ENCODE measurements at regions not wholly inside any gene's neighbourhood (a gene's known extent, or its start where the extent isn't known, plus 50 kb on each side); places are given as distances from the start of the nearest gene placed in this dataset.

DNA sequence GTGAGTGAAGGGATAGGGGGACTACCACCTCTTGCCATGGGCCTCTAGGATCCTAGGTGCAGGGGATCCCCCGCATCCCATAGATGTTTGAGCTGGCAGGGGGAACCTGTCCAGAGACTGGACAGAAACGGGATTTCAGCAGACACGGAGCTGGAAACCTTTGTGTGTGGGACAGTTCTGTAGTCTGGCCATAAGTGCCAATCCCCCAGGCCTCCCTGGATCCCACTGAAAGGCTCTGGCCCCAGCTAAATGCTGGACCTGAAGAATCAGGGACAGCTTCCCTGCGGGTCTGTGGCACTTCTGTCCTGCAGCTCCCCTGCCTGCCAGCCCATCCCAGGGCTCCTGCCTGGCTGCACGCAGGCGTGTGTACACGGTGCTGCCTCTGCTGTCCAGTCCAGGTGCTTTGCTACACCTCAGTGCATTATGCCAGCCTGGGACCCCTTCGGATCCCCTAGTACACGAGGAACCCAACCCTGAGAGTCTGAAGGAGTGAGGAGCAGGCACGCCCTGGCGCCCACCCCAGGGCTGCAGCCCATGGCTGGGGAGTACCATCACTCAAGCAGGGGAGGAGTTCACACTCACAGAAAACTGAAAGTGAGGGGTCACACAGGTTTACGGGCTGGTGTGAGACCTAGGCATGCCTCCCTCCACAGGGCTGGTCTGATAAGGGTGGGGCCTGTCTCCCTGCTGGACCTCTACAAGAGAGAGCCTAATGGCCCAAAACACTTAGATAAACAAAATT lies 703.0 kb downstream of the ARAP2 start:
- Histone ChIP-seq H3K4me1 (ENCODE audit: control insufficient read depth in 1 of 2, insufficient read depth in 2 of 2, low read length in 2 of 2) (peaks cover 0 to 10% of the 10 kb centered on the region in 2 experiments; a peak in 2 of 4 replicates), H3K36me3 (ENCODE audit: control insufficient read depth in 1 of 2, insufficient read depth in 2 of 2, low read length in 2 of 2) (no peaks in the 10 kb centered on the region), H3K79me2 (ENCODE audit: insufficient read depth, low read length) (no peaks in the 10 kb centered on the region), H3K9me3 (ENCODE audit: control insufficient read depth in 1 of 2, insufficient read depth in 1 of 2, low read depth in 1 of 2, low read length in 2 of 2) (no peaks in the 10 kb centered on the region), H4K20me1 (ENCODE audit: insufficient read depth) (no peaks in the 10 kb centered on the region), H3K27ac (ENCODE audit: low read depth, low read length) (no peak overlapping the region), H3K9me2 (ENCODE audit: insufficient read depth) (no peaks in the 10 kb centered on the region), H2AFZ (ENCODE audit: low read depth, low read length, poor library complexity, severe bottlenecking) (no peak overlapping the region), H3K4me2 (ENCODE audit: low read length) (no peak overlapping the region), H3K27me3 (ENCODE audit: insufficient read depth, low read length) (no peaks in the 10 kb centered on the region), H3K4me3 (replicated peaks in 1 of 2; ENCODE audit: low read depth in 1 of 2, low read length in 2 of 2) (no peak overlapping the region), H3K9ac (ENCODE audit: low read length) (no peak overlapping the region)
- DNase-seq (ENCODE audit: low read depth, low spot score): no peak
- no peak for TF ChIP-seq SIN3A (IDR thresholded peaks at IDR 0.05; ENCODE audit: low read depth)
- no peak for TF ChIP-seq EGR1 (IDR thresholded peaks at IDR 0.05; ENCODE audit: low read depth)
- TF ChIP-seq, protein P1, sequence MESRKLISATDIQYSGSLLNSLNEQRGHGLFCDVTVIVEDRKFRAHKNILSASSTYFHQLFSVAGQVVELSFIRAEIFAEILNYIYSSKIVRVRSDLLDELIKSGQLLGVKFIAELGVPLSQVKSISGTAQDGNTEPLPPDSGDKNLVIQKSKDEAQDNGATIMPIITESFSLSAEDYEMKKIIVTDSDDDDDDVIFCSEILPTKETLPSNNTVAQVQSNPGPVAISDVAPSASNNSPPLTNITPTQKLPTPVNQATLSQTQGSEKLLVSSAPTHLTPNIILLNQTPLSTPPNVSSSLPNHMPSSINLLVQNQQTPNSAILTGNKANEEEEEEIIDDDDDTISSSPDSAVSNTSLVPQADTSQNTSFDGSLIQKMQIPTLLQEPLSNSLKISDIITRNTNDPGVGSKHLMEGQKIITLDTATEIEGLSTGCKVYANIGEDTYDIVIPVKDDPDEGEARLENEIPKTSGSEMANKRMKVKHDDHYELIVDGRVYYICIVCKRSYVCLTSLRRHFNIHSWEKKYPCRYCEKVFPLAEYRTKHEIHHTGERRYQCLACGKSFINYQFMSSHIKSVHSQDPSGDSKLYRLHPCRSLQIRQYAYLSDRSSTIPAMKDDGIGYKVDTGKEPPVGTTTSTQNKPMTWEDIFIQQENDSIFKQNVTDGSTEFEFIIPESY (IDR thresholded peaks at IDR 0.05; ENCODE audit: extremely low read depth, insufficient replicate concordance, low read length): no peak
- TF ChIP-seq, protein P2, sequence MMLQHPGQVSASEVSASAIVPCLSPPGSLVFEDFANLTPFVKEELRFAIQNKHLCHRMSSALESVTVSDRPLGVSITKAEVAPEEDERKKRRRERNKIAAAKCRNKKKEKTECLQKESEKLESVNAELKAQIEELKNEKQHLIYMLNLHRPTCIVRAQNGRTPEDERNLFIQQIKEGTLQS (IDR thresholded peaks at IDR 0.05): no peak
- TF ChIP-seq CEBPB (IDR thresholded peaks at IDR 0.05; ENCODE audit: low read depth): no peak
- TF ChIP-seq EZH2 (IDR thresholded peaks at IDR 0.05): no peak
- TF ChIP-seq TCF7L2 (IDR thresholded peaks at IDR 0.05; ENCODE audit: borderline replicate concordance, extremely low read depth, insufficient read depth, insufficient read length): no peak
- ChIA-PET RAD21 (ENCODE audit: low non-redundant PET in 1 of 2, low total read pairs in 2 of 2, uncharacterized antibody in 2 of 2, unreplicated experiment in 2 of 2) (no interaction called here), POLR2A (no interaction called here), CTCF (no interaction called here)
- intact Hi-C loops (cut with micrococcal nuclease): no loop called here
- no peak for ATAC-seq
- no TSS peak for BruUV-seq (replicated peaks)

DNA sequence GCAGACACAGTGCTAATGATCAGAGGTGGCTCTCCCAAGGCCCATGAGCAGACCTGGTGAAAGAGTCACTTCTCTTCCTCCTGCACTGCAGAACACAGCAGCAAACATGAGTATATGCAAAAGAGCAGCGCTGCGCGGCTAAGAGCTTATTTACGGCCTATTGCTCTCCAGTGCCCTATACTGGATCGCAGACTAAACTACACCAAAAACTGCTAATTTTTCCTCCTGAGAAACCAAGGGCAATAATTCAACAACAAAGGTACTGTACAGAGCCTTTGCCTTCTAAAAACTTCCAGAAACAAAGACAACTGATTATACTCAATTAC lies 702.5 kb downstream of the ARAP2 start:
- DNase-seq (ENCODE audit: low read depth, low spot score) (no peak), ATAC-seq (no peak)
- H3K36me3 ChIP-seq (ENCODE audit: control insufficient read depth in 1 of 2, insufficient read depth in 2 of 2, low read length in 2 of 2): no peaks in the 10 kb centered on the region
- H3K4me3 ChIP-seq (replicated peaks in 1 of 2; ENCODE audit: low read depth in 1 of 2, low read length in 2 of 2): no peak overlapping the region
- CTCF ChIA-PET: no interaction called here
- intact Hi-C loops (cut with micrococcal nuclease): no loop called here
- no peaks in the 10 kb centered on the region for H4K20me1 ChIP-seq (ENCODE audit: insufficient read depth)
- no peak overlapping the region for H3K4me2 ChIP-seq (ENCODE audit: low read length)
- H3K9ac ChIP-seq (ENCODE audit: low read length): no peak overlapping the region
- H2AFZ ChIP-seq (ENCODE audit: low read depth, low read length, poor library complexity, severe bottlenecking): no peak overlapping the region
- H3K4me1 ChIP-seq (ENCODE audit: control insufficient read depth in 1 of 2, insufficient read depth in 2 of 2, low read length in 2 of 2): peaks cover 0 to 10% of the 10 kb centered on the region in 2 experiments; a peak in 2 of 4 replicates
- H3K9me3 ChIP-seq (ENCODE audit: control insufficient read depth in 1 of 2, insufficient read depth in 1 of 2, low read depth in 1 of 2, low read length in 2 of 2): no peaks in the 10 kb centered on the region
- BruUV-seq (replicated peaks): no TSS peak
- H3K79me2 ChIP-seq (ENCODE audit: insufficient read depth, low read length): no peaks in the 10 kb centered on the region
- no peak overlapping the region for H3K27ac ChIP-seq (ENCODE audit: low read depth, low read length)
- no peaks in the 10 kb centered on the region for H3K9me2 ChIP-seq (ENCODE audit: insufficient read depth)
- H3K27me3 ChIP-seq (ENCODE audit: insufficient read depth, low read length): no peaks in the 10 kb centered on the region
- RAD21 ChIA-PET (ENCODE audit: low non-redundant PET in 1 of 2, low total read pairs in 2 of 2, uncharacterized antibody in 2 of 2, unreplicated experiment in 2 of 2): no interaction called here
- POLR2A ChIA-PET: no interaction called here
- TF ChIP-seq TCF7L2 (IDR thresholded peaks at IDR 0.05; ENCODE audit: borderline replicate concordance, extremely low read depth, insufficient read depth, insufficient read length): no peak
- no peak for TF ChIP-seq SIN3A (IDR thresholded peaks at IDR 0.05; ENCODE audit: low read depth)
- no peak for TF ChIP-seq JUND (IDR thresholded peaks at IDR 0.05)
- no peak for TF ChIP-seq ELF1 (IDR thresholded peaks at IDR 0.05; ENCODE audit: borderline replicate concordance, low read depth)
- no peak for TF ChIP-seq RAD21 (IDR thresholded peaks at IDR 0.05; ENCODE audit: low read depth)
- TF ChIP-seq ZFX (IDR thresholded peaks at IDR 0.05): no peak
- no peak for TF ChIP-seq ZNF274 (IDR thresholded peaks at IDR 0.05; ENCODE audit: low read depth, low read length)
- TF ChIP-seq SRF (IDR thresholded peaks at IDR 0.05; ENCODE audit: low read depth): no peak
- TF ChIP-seq, protein P3, sequence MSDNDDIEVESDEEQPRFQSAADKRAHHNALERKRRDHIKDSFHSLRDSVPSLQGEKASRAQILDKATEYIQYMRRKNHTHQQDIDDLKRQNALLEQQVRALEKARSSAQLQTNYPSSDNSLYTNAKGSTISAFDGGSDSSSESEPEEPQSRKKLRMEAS (IDR thresholded peaks at IDR 0.05): no peak
- TF ChIP-seq CBX3 (IDR thresholded peaks at IDR 0.05; ENCODE audit: low read depth): no peak
- TF ChIP-seq EGR1 (IDR thresholded peaks at IDR 0.05; ENCODE audit: low read depth): no peak
- no peak for TF ChIP-seq EZH2 (IDR thresholded peaks at IDR 0.05)

Data from HCT116 (cell line).